HT1080 (cell line): ENCODE measurements at regions not wholly inside any gene's neighbourhood (a gene's known extent, or its start where the extent isn't known, plus 50 kb on each side); places are given as distances from the start of the nearest gene placed in this dataset.
A peak's percentile ranks its signal among the peaks of the same experiment; 100 is the strongest.
"Not testable (repeated sequence)": the region's sequence is repeated elsewhere in the genome, so short reads cannot be mapped to it uniquely, and the experiment has no call there.

Experiments
- DNase-seq: peaks from one replicate; pipeline ENCODE4 v3.0.0-alpha.2; 2015; ENCODE audit warnings: low read depth

GRCh38 chr12:76292891-76293290 lies 55.3 kb downstream of the BBS10 start:
- not testable (repeated sequence) for DNase-seq

GRCh38 chr12:76292305-76292704 lies 55.9 kb downstream of the BBS10 start:
- DNase-seq = peak; percentile 23

- no peak for DNase-seq
These were observed 57.0 kb downstream of the BBS10 start for GRCh38 chr12:76290963-76291859.

- no peak for DNase-seq
These were observed 60.0 kb downstream of the BBS10 start for GRCh38 chr12:76288218-76288617.

GRCh38 chr12:76284816-76285750 lies 63.1 kb downstream of the BBS10 start:
- no peak for DNase-seq

- no peak for DNase-seq
These were observed 65.5 kb downstream of the BBS10 start for GRCh38 chr12:76282744-76283143.

- peak; percentile 87 for DNase-seq
These were observed 70.7 kb downstream of the BBS10 start for GRCh38 chr12:76277480-76277879.

GRCh38 chr12:76276499-76277151 lies 71.6 kb downstream of the BBS10 start:
- no peak for DNase-seq

GRCh38 chr12:76275511-76276093 lies 72.6 kb downstream of the BBS10 start:
- DNase-seq = no peak

GRCh38 chr12:76274420-76275083 lies 73.7 kb downstream of the BBS10 start:
- DNase-seq = peak; percentile 76

- no peak for DNase-seq
These were observed 75.9 kb downstream of the BBS10 start for GRCh38 chr12:76272287-76272686.

- DNase-seq = no peak
These were observed 77.4 kb downstream of the BBS10 start for GRCh38 chr12:76270657-76271358.

GRCh38 chr12:76268267-76268666 lies 79.9 kb downstream of the BBS10 start:
- DNase-seq = no peak

- peak; percentile 76 for DNase-seq
These were observed 81.4 kb downstream of the BBS10 start for GRCh38 chr12:76266797-76267196.

GRCh38 chr12:76265424-76266180 lies 82.6 kb downstream of the BBS10 start:
- DNase-seq = no peak

GRCh38 chr12:76264611-76265012 lies 83.6 kb downstream of the BBS10 start:
- DNase-seq = no peak

- DNase-seq = no peak
These were observed 84.5 kb downstream of the BBS10 start for GRCh38 chr12:76263696-76264095.

- peak; percentile 41 for DNase-seq
These were observed 87.8 kb downstream of the BBS10 start for GRCh38 chr12:76260390-76260748.

- peak; percentile 88 for DNase-seq
These were observed 88.4 kb downstream of the BBS10 start for GRCh38 chr12:76259660-76260389.
